ENCODE measurements at regions not wholly inside any gene's neighbourhood (a gene's known extent, or its start where the extent isn't known, plus 50 kb on each side); places are given as distances from the start of the nearest gene placed in this dataset.

GRCh38 chr11:10392095-10393079, 62.7 kb upstream of the AMPD3 start:
- peak overlapping the region; percentile 60 for H3K4me2 ChIP-seq (ENCODE audit: low read length)
- H3K9ac ChIP-seq (ENCODE audit: low read length): no peak overlapping the region
- peak overlapping the region; percentile 7 for H3K4me3 ChIP-seq (ENCODE audit: insufficient read depth, low read depth, low read length)
- no peak overlapping the region for H3K27ac Mint-ChIP-seq (ENCODE audit: unreplicated experiment)
- H3K9me3 Mint-ChIP-seq (ENCODE audit: unreplicated experiment): peaks cover 15% of the 10 kb centered on the region
- H3K9me3 ChIP-seq (ENCODE audit: insufficient read depth, low read depth, low read length): no peaks in the 10 kb centered on the region
- H3K4me3 Mint-ChIP-seq (ENCODE audit: unreplicated experiment): no peak overlapping the region
- H3K4me1 Mint-ChIP-seq (ENCODE audit: low read depth, unreplicated experiment): peaks cover 10% of the 10 kb centered on the region
- H3K27me3 Mint-ChIP-seq (ENCODE audit: low read depth, unreplicated experiment): peaks cover 18% of the 10 kb centered on the region
- H4K20me1 ChIP-seq (ENCODE audit: insufficient read depth, low read length): no peaks in the 10 kb centered on the region
- DNase-seq (ENCODE audit: low read depth): peak; percentile 87
- no peaks in the 10 kb centered on the region for H3K36me3 Mint-ChIP-seq (ENCODE audit: low read depth, unreplicated experiment)
- FAIRE-seq: no peak
- H2AFZ ChIP-seq (ENCODE audit: low read depth, low read length): peak overlapping the region; percentile 28
- TF ChIP-seq EZH2 (IDR thresholded peaks at IDR 0.05; ENCODE audit: insufficient read depth, low read length) (no peak), CTCF (IDR thresholded peaks at IDR 0.05; ENCODE audit: insufficient read depth, low read depth, low read length) (no peak)
- H3K27me3 ChIP-seq (ENCODE audit: insufficient read depth, low read length): peaks cover 2% of the 10 kb centered on the region
- H3K27ac ChIP-seq (ENCODE audit: low read depth, low read length): peak overlapping the region; percentile 61
- peaks cover 32% of the 10 kb centered on the region for H3K4me1 ChIP-seq (ENCODE audit: insufficient read depth, low read length)
- no peaks in the 10 kb centered on the region for H3K36me3 ChIP-seq (ENCODE audit: insufficient read depth, low read length)
- H3K79me2 ChIP-seq (ENCODE audit: insufficient read depth, low read length): no peaks in the 10 kb centered on the region

GRCh38 chr11:10394229-10395101, 60.6 kb upstream of the AMPD3 start:
- Histone ChIP-seq H3K4me2 (ENCODE audit: low read length) (no peak overlapping the region), H3K27ac (ENCODE audit: low read depth, low read length) (peak overlapping the region; percentile 20), H3K27me3 (ENCODE audit: insufficient read depth, low read length) (no peaks in the 10 kb centered on the region), H3K79me2 (ENCODE audit: insufficient read depth, low read length) (no peaks in the 10 kb centered on the region), H2AFZ (ENCODE audit: low read depth, low read length) (no peak overlapping the region), H3K9me3 (ENCODE audit: insufficient read depth, low read depth, low read length) (no peaks in the 10 kb centered on the region), H3K9ac (ENCODE audit: low read length) (peak overlapping the region; percentile 24), H4K20me1 (ENCODE audit: insufficient read depth, low read length) (no peaks in the 10 kb centered on the region), H3K4me1 (ENCODE audit: insufficient read depth, low read length) (peaks cover 24% of the 10 kb centered on the region), H3K4me3 (ENCODE audit: insufficient read depth, low read depth, low read length) (no peak overlapping the region), H3K36me3 (ENCODE audit: insufficient read depth, low read length) (no peaks in the 10 kb centered on the region)
- no peak overlapping the region for H3K27ac Mint-ChIP-seq (ENCODE audit: unreplicated experiment)
- no peak overlapping the region for H3K4me3 Mint-ChIP-seq (ENCODE audit: unreplicated experiment)
- H3K4me1 Mint-ChIP-seq (ENCODE audit: low read depth, unreplicated experiment): peaks cover 10% of the 10 kb centered on the region
- no peaks in the 10 kb centered on the region for H3K36me3 Mint-ChIP-seq (ENCODE audit: low read depth, unreplicated experiment)
- TF ChIP-seq EZH2 (IDR thresholded peaks at IDR 0.05; ENCODE audit: insufficient read depth, low read length) (no peak), CTCF (IDR thresholded peaks at IDR 0.05; ENCODE audit: insufficient read depth, low read depth, low read length) (no peak)
- peaks cover 16% of the 10 kb centered on the region for H3K9me3 Mint-ChIP-seq (ENCODE audit: unreplicated experiment)
- FAIRE-seq (peak; percentile 72), DNase-seq (ENCODE audit: low read depth) (peak; percentile 77)
- H3K27me3 Mint-ChIP-seq (ENCODE audit: low read depth, unreplicated experiment): peaks cover 19% of the 10 kb centered on the region
